ENCODE measurements at regions not wholly inside any gene's neighbourhood (a gene's known extent, or its start where the extent isn't known, plus 50 kb on each side); places are given as distances from the start of the nearest gene placed in this dataset.

DNA sequence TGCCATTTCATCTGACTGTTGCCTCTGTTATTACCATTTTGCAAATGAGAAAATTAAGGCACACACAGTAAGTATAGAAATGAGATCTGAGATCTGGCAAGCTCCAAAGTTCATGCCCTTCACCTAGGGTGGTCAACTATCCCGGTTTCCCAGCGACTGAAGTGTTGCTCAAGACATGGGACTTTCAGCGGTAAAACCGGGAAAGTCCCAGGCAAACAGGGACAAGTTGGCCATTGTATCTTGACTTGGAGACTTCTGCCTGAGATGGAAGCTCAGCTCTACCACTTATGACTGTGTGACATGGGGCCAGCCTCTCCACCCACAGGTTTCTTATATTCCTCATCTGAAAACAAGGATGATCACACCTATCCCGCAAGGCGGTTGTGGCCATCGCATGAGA, 55.6 kb upstream of the TPM1 start:
- H3K4me1 ChIP-seq (ENCODE audit: insufficient read depth): peaks cover 5% of the 10 kb centered on the region
- H3K27ac ChIP-seq: no peak overlapping the region
- H3K9me3 ChIP-seq (ENCODE audit: low read depth): no peaks in the 10 kb centered on the region
- 93% methylated on average over 7 of the region's 7 CpGs for WGBS (ENCODE audit: low lambda C conversion rate, missing lambda C conversion rate)
- no peak overlapping the region for H3K4me3 ChIP-seq
- no peaks in the 10 kb centered on the region for H3K27me3 ChIP-seq
- no peak for DNase-seq (ENCODE audit: low spot score)
- H2AFZ ChIP-seq: no peak overlapping the region
- H4K20me1 ChIP-seq (ENCODE audit: insufficient read depth, poor library complexity, severe bottlenecking): no peaks in the 10 kb centered on the region
- H3K36me3 ChIP-seq (replicated peaks; ENCODE audit: insufficient read depth, low read depth): no peaks in the 10 kb centered on the region
- TF ChIP-seq EZH2 (IDR thresholded peaks at IDR 0.05; ENCODE audit: borderline replicate concordance) (no peak), EZH2phosphoT487 (IDR thresholded peaks at IDR 0.05; ENCODE audit: low read depth, severe bottlenecking, unreplicated experiment) (no peak)
- TF ChIP-seq, protein P1, sequence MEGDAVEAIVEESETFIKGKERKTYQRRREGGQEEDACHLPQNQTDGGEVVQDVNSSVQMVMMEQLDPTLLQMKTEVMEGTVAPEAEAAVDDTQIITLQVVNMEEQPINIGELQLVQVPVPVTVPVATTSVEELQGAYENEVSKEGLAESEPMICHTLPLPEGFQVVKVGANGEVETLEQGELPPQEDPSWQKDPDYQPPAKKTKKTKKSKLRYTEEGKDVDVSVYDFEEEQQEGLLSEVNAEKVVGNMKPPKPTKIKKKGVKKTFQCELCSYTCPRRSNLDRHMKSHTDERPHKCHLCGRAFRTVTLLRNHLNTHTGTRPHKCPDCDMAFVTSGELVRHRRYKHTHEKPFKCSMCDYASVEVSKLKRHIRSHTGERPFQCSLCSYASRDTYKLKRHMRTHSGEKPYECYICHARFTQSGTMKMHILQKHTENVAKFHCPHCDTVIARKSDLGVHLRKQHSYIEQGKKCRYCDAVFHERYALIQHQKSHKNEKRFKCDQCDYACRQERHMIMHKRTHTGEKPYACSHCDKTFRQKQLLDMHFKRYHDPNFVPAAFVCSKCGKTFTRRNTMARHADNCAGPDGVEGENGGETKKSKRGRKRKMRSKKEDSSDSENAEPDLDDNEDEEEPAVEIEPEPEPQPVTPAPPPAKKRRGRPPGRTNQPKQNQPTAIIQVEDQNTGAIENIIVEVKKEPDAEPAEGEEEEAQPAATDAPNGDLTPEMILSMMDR (IDR thresholded peaks at IDR 0.05; ENCODE audit: poor library complexity): no peak
- H3K79me2 ChIP-seq: no peaks in the 10 kb centered on the region
- no peaks in the 10 kb centered on the region for H3K9me2 ChIP-seq (replicated peaks; ENCODE audit: insufficient read depth)
- no peak overlapping the region for H3K4me2 ChIP-seq

DNA sequence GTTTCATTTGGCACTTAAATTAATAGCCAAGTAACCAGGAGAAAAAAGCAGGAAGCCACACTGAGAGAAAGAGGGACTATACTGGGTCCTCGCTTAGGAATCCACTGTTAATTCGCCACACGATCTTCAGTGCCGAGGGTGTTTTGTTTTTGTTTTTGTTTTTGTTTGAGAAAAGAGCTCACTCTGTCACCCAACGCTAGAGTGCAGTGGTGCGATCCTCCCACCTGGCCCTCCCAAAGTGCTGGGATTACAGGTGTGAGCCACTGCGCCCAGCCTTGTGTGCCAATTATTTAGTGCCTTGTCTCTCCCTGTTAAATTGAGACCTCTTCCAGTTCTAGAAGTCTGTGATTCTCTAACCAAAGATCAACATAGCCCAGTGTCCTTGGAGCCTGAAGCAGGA, 53.8 kb upstream of the TPM1 start:
- DNase-seq (ENCODE audit: low spot score): no peak
- Histone ChIP-seq H3K36me3 (replicated peaks; ENCODE audit: insufficient read depth, low read depth) (no peaks in the 10 kb centered on the region), H3K9me2 (replicated peaks; ENCODE audit: insufficient read depth) (no peaks in the 10 kb centered on the region), H3K27ac (no peak overlapping the region), H3K27me3 (no peaks in the 10 kb centered on the region), H3K79me2 (no peaks in the 10 kb centered on the region), H4K20me1 (ENCODE audit: insufficient read depth, poor library complexity, severe bottlenecking) (no peaks in the 10 kb centered on the region), H3K4me2 (no peak overlapping the region), H3K4me3 (no peak overlapping the region), H3K9me3 (ENCODE audit: low read depth) (no peaks in the 10 kb centered on the region), H3K4me1 (ENCODE audit: insufficient read depth) (peaks cover 5% of the 10 kb centered on the region), H2AFZ (no peak overlapping the region)
- TF ChIP-seq EZH2phosphoT487 (IDR thresholded peaks at IDR 0.05; ENCODE audit: low read depth, severe bottlenecking, unreplicated experiment): no peak
- TF ChIP-seq, protein P1 (IDR thresholded peaks at IDR 0.05; ENCODE audit: poor library complexity): no peak
- no peak for TF ChIP-seq EZH2 (IDR thresholded peaks at IDR 0.05; ENCODE audit: borderline replicate concordance)
- 84% methylated on average over 7 of the region's 7 CpGs for WGBS (ENCODE audit: low lambda C conversion rate, missing lambda C conversion rate)

DNA sequence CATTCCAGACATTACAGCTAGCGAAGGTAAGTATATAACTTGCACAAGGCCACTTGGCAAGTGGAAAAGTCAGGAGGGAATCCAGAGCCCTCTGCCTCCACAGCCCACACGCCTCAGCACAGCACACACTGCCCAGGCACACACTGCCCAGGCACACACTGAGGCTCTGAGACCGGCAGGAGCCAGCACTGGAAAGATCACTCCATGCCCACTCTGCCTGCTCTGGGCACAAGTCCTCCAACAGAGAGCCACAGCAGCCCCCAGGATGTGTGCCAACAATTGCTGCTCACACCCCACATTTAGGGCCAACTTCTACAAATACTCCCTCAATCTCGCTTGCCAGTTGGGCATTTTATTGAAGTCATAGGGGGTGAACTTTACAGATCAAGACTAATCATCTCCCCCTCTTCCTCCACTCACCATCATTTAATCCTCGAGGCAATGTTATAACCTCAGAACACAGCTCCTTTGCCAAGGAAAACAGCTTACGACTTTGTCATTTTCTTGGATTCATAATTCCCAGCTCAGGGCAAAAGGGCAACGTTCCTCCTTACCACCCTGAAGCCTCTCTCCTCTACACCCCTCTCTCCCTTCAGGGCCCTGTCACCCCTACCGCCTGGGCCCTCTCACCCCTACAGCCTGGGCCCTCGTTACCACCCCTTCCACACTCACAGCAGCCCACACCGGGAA, 53.0 kb upstream of the TPM1 start:
- 80% methylated on average over 10 of the region's 10 CpGs for WGBS (ENCODE audit: low lambda C conversion rate, missing lambda C conversion rate)
- H3K79me2 ChIP-seq: no peaks in the 10 kb centered on the region
- no peaks in the 10 kb centered on the region for H3K9me2 ChIP-seq (replicated peaks; ENCODE audit: insufficient read depth)
- TF ChIP-seq, protein P1 (IDR thresholded peaks at IDR 0.05; ENCODE audit: poor library complexity): no peak
- no peak for TF ChIP-seq EZH2 (IDR thresholded peaks at IDR 0.05; ENCODE audit: borderline replicate concordance)
- TF ChIP-seq EZH2phosphoT487 (IDR thresholded peaks at IDR 0.05; ENCODE audit: low read depth, severe bottlenecking, unreplicated experiment): no peak
- H3K4me3 ChIP-seq: no peak overlapping the region
- no peak overlapping the region for H3K27ac ChIP-seq
- H3K36me3 ChIP-seq (replicated peaks; ENCODE audit: insufficient read depth, low read depth): no peaks in the 10 kb centered on the region
- no peaks in the 10 kb centered on the region for H3K27me3 ChIP-seq
- H3K9me3 ChIP-seq (ENCODE audit: low read depth): no peaks in the 10 kb centered on the region
- no peak for DNase-seq (ENCODE audit: low spot score)
- no peak overlapping the region for H3K4me2 ChIP-seq
- no peak overlapping the region for H2AFZ ChIP-seq
- H3K4me1 ChIP-seq (ENCODE audit: insufficient read depth): peaks cover 5% of the 10 kb centered on the region
- no peaks in the 10 kb centered on the region for H4K20me1 ChIP-seq (ENCODE audit: insufficient read depth, poor library complexity, severe bottlenecking)
